Stimulated activated naive CD8-positive, alpha-beta T cell treated with anti-CD3 and anti-CD28 coated beads, Interleukin-15, Interleukin-2, amounts not matched to agents 100 U/mL and 50 U/mL, for 24 hours (primary cell): ENCODE measurements at regions not wholly inside any gene's neighbourhood (a gene's known extent, or its start where the extent isn't known, plus 50 kb on each side); places are given as distances from the start of the nearest gene placed in this dataset.

ENCODE experiments used
- ATAC-seq: fragments of 150-1000 bp; cut with Tn5 transposase; one replicate; pipeline ENCODE4 v1.10.0; 2021
- DNase-seq: peaks from one replicate; pipeline ENCODE4 v3.0.0; 2021

GRCh38 chr13:97057176-97057575, 62.9 kb upstream of the OXGR1 start:
- no peak for ATAC-seq

DNA sequence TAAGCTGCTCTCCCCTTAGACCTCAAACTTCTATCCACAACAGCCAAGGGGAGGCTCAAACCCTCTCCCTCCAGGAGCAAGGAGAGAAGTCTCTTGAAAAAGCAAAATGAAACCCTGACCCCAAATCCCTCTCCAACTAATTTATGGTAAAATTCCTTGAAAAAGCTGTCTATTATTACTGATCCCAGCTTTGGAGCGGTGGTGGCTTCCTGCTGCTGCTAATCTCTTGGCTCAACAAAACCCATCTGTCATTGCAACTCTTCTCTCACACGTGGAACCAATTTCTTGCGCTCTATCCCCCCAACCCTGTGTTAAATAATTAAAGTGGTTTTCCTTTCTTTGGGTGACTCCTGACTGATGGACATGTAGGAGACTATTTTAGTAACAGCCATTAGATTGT, 64.1 kb upstream of the OXGR1 start:
- ATAC-seq (no peak), DNase-seq (no peak)

More at GRCh38 chr13:97057176-97057575, 62.9 kb upstream of the OXGR1 start:
- no peak for DNase-seq

DNA sequence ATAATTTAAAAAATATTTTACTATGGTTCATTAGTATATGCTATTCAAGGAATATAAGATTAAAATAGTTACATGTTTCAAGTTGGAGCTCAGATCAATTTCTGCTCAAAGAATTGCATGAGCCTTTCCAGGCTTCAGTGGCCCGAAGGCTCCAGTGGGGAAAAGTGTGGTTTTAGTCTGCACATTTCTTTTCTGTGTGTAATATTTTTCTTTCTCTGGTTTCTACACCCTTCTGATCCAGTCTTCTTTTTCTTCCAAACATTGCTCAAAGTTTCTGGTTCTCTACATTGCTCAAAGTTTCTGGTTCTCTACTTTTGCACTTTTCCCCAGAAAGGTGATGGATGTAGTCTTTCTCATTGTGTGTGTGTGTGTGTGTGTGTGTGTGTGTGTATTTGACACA, 64.7 kb upstream of the OXGR1 start:
- ATAC-seq (no peak), DNase-seq (no peak)

DNA sequence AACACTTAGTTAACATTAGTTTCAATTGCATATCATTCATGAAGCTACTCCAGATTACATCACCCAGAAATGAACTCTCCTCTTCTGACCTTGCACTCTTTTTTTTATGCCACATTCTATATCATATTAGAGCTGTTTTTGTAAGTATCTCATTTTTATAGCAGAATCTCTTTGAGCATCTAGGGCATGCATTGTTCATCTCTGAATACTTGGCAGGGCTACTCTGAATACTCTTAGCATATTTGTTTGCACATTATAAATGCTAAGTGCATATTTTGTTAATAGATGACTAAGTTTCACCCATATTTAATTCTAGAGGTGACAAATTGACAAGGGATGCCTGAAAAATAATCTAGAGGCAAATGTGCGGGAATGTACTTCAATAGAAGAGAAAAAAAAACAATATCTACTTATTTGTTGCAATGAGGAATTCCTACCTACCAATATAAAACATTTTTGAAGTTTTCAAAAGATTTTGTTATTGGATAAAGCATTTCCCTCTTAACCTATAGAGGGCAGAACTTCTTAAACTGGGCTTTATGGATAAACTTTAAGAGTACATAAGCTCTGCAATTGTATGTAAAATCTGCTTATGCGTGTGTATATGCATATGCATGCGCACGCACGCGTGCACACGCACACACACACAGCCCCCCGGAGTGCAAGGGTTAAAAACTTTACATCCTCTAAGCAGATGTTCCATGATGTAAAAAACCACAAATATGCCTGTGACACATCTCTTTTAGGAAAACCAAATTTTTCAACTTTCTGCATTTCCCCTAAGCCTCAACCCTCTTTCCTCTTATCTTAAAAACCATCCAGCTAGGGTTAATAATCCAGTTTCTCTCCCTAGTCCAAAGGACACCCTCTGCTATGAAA, 73.0 kb upstream of the OXGR1 start:
- no peak for DNase-seq
- ATAC-seq: no peak

DNA sequence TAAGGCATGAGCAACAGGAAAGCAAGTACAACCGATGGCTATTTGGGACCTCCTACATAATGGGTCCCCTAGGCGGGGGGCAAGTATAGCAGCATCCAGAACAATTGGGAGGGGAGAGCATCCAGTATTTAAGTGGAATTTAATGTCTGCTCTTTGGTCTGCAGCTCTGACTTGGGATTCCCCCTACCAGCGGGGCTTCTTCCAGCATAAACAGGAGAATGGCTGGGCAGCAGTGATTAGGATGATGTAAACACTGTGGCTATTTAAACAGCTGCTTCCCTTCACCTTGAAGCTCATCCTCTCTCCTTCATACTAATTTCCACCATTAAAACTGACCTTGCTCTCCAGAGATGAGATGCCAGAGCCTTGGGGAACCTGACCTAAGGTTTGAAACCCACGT, 73.9 kb upstream of the OXGR1 start:
- DNase-seq (no peak), ATAC-seq (no peak)

GRCh38 chr13:97069050-97069815, 75.0 kb upstream of the OXGR1 start:
- DNase-seq: no peak
- no peak for ATAC-seq

- DNase-seq: no peak
- ATAC-seq: no peak
Observed at GRCh38 chr13:97072297-97072696, 78.0 kb upstream of the OXGR1 start.

- ATAC-seq: no peak
- DNase-seq: no peak
Observed at GRCh38 chr13:97074618-97075017, 80.3 kb upstream of the OXGR1 start.

GRCh38 chr13:97076898-97077297, 82.6 kb upstream of the OXGR1 start:
- ATAC-seq: no peak
- DNase-seq: no peak

DNA sequence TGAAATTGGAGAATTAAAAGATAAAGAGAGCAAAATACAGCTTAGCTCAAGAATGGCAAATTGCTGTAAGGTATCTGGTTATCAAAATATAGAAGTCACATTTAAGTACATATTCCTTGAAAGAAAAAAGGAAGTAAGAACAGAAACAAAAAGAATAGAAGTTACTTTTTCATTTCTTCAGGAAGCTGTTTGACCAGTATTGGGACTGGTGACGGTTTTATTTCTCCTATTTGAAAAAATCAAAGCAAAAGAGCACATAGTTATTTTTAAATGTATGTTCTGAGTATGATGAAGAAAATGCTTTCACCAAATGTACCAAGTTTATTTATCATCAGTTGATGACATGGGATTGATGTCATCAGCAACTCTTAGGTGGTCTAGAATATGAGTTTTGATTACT, 83.1 kb upstream of the OXGR1 start:
- no peak for ATAC-seq
- no peak for DNase-seq

DNA sequence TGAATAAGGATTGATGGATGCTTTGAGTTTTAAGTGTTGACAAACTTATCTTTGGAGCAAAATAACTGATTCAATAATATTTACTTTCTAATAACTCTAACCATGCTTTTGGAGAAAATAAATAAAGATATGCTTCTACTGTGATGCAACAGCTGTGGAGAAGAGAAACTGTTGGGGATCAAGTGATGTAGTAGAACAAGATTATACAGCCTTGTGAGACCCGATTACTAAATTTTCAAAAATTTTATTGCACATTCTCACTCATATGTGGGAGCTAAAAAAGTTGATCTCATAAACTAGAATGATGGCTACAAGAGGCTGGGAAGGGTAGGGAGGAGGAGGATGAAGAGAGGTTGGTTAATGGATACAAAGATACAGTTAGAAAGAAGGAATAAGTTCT, 85.5 kb upstream of the OXGR1 start:
- DNase-seq (no peak), ATAC-seq (no peak)

- no peak for DNase-seq
- ATAC-seq: no peak
Observed at GRCh38 chr13:97082461-97083207, 88.4 kb upstream of the OXGR1 start.

GRCh38 chr13:97091196-97091595, 96.9 kb upstream of the OXGR1 start:
- ATAC-seq: no peak
- DNase-seq: no peak

DNA sequence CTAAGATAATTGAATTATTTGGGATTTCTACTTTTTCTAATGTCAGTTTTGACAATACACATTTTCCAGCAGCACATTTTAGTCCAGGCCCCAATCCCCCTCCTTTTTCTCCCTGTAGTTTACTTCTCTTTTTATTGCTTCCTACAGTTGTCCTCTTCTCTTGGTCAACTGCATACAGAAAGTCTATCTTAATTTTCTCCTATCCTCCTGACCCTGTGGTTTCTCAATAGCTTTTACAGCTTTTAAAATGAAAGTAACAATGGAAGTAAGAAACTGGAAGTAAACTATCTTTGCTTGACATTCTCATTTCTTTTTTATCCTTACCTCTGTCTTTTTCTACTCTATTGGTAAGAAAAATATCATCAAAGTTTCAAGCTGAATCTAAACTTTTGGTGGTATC, 106.5 kb upstream of the OXGR1 start:
- DNase-seq (no peak), ATAC-seq (no peak)

DNA sequence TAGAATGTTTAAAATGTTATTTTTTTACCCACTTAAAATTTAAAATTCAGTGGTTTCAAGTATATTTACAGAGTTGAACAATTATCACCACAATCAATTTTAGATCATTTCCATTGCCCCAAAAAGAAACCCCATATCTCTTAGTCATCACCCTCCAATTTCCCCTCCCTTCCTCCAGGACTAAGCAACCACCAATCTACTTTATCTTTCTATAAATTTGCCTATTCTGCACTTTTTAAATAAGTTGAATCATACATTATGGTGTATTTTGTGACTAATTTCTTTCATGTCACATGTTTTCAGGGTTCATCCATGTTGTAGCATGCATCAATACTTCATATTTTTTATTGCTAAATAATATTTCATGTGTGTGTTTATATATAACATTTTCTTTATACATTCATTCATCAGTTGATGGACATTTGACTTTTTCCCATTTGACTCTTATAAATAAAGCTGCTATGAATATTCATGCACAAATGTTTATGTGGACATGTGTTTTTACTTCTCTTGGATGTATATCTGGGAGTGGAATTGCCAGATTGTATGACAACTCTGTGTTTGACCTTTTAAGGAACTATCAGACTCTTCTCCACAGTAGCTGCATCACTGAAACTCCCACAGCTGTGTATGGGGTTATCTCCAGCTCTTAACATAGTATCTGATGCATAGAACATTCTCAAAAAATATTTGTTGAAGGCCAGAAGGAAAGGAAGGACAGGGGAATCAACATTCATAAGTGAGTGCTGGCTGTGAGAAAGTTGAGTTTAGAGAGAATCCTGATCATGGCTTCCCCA, 107.8 kb upstream of the OXGR1 start:
- no peak for DNase-seq
- ATAC-seq: peak; percentile 59

DNA sequence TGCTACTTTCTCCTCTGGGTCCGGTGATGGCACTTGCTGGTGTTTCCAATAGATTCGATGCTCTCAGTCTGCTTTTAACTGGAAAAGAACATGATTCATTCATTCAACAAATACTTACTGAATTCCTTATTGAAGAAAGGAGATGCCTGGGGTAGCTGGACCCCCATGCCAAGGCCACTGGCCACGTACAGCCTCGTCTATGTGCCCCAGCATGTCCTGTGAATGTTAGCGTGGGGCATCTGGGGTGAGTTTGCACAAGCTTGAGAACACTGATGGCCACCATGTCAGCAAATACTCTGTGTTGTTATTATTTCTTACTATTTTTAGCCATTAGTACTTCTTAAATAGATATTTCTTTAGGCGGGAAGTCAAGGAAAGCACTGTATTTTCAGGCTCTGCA, 112.0 kb upstream of the OXGR1 start:
- ATAC-seq (no peak), DNase-seq (no peak)

DNA sequence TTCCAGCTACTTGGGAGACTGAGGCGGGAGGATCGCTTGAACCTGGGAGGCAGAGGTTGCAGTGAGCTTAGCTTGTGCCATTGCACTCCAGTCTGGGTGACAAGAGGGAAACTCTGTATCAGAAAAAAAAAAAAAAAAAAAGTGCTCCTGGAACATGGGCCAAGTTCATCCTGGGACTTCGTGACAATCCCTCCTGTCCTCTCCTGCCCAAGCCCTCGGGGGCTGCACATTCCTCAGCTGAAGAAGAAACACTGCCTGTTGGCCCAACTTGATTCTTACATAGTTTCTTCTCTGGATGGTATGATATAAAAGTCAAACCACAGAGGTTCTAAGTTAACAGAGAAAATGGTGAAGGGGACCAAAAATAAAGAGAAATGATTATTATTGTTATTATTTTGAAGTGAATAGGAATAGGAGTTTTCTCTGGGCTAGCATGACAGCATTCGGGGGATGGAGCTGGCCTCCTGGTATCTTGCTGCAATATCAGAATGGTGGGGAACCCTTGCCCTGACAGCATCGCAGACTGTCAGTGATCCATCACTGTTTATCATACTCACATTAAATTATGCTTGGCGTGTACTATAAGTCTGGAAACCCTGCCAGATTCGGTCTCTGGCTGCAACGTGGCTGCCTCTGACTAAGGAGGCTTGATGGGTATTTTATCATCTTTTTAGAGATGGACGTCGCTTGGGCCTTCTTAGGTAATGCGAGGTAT, 113.7 kb upstream of the OXGR1 start:
- DNase-seq (no peak), ATAC-seq (no peak)

DNA sequence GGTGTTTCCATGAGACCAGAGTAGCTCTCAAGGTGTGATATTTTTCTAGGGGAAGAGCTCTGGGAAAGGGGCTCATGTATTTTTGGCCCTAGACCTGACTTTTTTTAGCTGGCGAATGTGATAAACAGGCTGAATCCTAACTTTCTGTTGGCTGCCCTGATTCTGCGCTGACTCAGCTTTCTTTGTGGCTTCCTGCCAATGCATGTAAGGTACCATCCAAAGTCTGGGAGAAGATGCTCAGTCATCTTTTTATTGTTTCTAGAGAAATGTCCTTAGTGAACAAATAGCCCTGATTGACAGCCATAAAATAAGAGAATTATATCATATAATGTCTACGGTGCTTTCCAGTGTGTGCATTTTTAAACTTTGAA, 113.6 kb upstream of the MBNL2 start:
- ATAC-seq: no peak
- no peak for DNase-seq

- DNase-seq (no peak), ATAC-seq (no peak)
Observed at GRCh38 chr13:97109256-97109655, 112.9 kb upstream of the MBNL2 start.

DNA sequence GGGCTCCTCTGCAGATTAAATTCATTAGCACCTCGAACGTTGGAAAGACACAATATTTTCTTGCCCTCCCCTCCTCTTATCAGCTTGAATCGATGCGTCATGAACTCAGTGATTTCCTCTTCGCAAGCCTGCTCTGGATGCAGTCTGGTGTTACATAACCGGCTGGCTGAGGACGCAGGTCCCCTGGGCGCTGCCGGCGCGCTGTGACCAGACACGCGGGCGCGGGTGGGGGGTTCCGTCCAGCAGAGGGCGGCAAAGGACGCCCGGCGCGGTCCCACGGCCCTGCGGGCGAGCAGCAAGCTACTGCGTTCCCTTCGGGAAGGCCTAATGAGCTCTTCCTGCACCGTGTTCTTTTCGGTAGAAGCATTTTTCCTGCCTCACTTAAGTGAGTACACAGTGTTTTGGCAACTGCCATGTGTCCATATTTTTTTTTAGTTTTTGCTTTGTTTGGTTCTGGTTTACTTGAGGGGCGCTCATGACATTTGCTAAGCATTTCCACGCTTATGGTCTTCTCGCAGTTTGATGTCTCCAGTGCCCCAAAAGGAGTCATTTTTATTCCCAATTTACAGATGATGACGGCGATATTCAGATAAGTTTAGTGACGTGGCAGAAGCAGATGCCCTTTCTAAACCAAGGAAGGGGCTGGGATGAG, 112.2 kb upstream of the MBNL2 start:
- ATAC-seq (peak; percentile 95), DNase-seq (peak; percentile 86)

DNA sequence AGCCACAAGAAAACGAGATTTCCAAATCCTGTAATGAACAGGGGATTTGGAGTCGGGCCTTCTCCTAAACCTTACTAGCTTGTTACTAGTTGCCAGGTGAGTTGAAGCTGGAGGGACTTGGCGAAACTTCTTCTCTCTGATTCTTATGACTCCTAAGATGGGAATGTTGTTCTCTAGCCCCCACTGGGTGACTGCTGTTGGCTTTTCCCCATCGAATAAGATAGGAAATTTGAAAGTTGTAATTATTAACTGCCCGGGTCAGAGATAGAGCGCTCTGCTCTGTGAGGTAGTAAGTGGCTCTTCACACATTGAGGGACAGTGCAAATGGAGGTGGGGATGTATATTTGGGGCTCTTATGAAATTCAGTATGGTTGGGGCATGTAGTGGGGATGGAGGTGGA, 111.2 kb upstream of the MBNL2 start:
- DNase-seq: no peak

More for the DNA sequence above, 111.2 kb upstream of the MBNL2 start:
- ATAC-seq: no peak
